ENCODE measurements at regions not wholly inside any gene's neighbourhood (a gene's known extent, or its start where the extent isn't known, plus 50 kb on each side); places are given as distances from the start of the nearest gene placed in this dataset.
A peak's percentile ranks its signal among the peaks of the same experiment; 100 is the strongest.

- Histone ChIP-seq H3K27ac (peak overlapping the region in 2 of 3 donors; percentile 83 to 96), H3K36me3 (no peaks in the 10 kb centered on the region), H3K27me3 (no peaks in the 10 kb centered on the region), H3K4me1 (peaks cover 12% of the 10 kb centered on the region in 2 donors), H3K4me3 (replicated peaks in 1 of 3) (no peak overlapping the region), H3K9me3 (no peaks in the 10 kb centered on the region)
- DNase-seq = no peak
- WGBS, 2 donors = 88 to 90% methylated on average over 4 of the region's 4 CpGs
- intact Hi-C loops (cut with DNase I) = no loop called here
- TF ChIP-seq, protein P1, sequence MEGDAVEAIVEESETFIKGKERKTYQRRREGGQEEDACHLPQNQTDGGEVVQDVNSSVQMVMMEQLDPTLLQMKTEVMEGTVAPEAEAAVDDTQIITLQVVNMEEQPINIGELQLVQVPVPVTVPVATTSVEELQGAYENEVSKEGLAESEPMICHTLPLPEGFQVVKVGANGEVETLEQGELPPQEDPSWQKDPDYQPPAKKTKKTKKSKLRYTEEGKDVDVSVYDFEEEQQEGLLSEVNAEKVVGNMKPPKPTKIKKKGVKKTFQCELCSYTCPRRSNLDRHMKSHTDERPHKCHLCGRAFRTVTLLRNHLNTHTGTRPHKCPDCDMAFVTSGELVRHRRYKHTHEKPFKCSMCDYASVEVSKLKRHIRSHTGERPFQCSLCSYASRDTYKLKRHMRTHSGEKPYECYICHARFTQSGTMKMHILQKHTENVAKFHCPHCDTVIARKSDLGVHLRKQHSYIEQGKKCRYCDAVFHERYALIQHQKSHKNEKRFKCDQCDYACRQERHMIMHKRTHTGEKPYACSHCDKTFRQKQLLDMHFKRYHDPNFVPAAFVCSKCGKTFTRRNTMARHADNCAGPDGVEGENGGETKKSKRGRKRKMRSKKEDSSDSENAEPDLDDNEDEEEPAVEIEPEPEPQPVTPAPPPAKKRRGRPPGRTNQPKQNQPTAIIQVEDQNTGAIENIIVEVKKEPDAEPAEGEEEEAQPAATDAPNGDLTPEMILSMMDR (IDR thresholded peaks at IDR 0.05) = no peak
- TF ChIP-seq POLR2A (IDR thresholded peaks at IDR 0.05) = no peak
These were observed 133.0 kb downstream of the OGFRL1 start for GRCh38 chr6:71421611-71422010.

DNA sequence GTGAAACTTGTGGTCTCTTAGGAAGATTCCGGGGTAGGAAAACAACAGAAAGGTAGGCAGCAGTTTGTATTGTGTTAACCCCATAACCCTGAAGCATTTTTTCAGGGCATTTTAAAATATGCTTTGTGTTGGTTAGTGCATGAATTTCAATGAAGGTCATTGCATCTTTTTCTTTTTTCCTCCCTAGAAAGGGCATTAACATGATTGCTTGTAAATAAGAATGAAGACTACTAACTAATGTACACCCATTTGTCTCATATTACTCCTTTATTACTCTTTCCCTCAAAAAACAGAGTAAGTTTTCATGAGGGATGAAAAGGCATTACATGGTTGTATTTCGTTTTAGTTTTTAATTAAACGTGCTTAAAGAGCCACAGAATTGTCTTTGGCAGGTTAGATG lies 141.4 kb downstream of the OGFRL1 start:
- no peak overlapping the region for H3K4me3 ChIP-seq (replicated peaks in 1 of 3)
- H3K4me1 ChIP-seq = no peaks in the 10 kb centered on the region
- no peak for DNase-seq
- intact Hi-C loops (cut with DNase I) = no loop called here
- H3K36me3 ChIP-seq = no peaks in the 10 kb centered on the region
- no peaks in the 10 kb centered on the region for H3K27me3 ChIP-seq
- H3K27ac ChIP-seq = no peak overlapping the region
- no peaks in the 10 kb centered on the region for H3K9me3 ChIP-seq
- 76 to 81% methylated on average over 3 of the region's 3 CpGs for WGBS, 2 donors
- TF ChIP-seq, protein P1 (IDR thresholded peaks at IDR 0.05) = no peak
- TF ChIP-seq POLR2A (IDR thresholded peaks at IDR 0.05) = no peak

GRCh38 chr6:71433441-71433840 lies 144.8 kb downstream of the OGFRL1 start:
- Histone ChIP-seq H3K4me3 (replicated peaks in 1 of 3) (no peak overlapping the region), H3K27me3 (no peaks in the 10 kb centered on the region), H3K36me3 (no peaks in the 10 kb centered on the region), H3K27ac (no peak overlapping the region), H3K4me1 (no peaks in the 10 kb centered on the region), H3K9me3 (no peaks in the 10 kb centered on the region)
- no peak for TF ChIP-seq POLR2A (IDR thresholded peaks at IDR 0.05)
- TF ChIP-seq, protein P1 (IDR thresholded peaks at IDR 0.05) = no peak
- no peak for DNase-seq
- intact Hi-C loops (cut with DNase I) = no loop called here

DNA sequence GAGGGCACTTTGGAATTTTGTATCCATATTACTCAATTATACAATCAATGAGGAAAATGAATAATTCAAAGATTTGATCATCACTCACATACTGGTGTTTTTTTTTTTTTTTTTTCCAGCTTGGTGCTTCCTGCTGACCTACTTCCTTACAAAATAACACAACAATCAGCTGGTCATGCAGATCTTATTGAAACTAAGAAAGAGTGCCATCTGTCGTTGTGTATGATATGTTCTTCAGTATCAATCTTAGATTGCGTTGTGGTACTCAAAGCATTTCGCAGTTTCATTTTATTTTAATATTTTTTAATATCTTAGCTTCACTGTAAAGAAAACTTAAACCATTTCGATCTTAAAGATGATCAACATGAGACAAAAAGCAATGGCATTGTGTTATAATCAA lies 155.6 kb downstream of the OGFRL1 start:
- Histone ChIP-seq H3K4me1 (no peaks in the 10 kb centered on the region), H3K36me3 (no peaks in the 10 kb centered on the region), H3K9me3 (no peaks in the 10 kb centered on the region), H3K27ac (no peak overlapping the region), H3K27me3 (no peaks in the 10 kb centered on the region), H3K4me3 (replicated peaks in 1 of 3) (no peak overlapping the region)
- intact Hi-C loops (cut with DNase I) = no loop called here
- 66 to 67% methylated on average over 4 of the region's 4 CpGs for WGBS, 2 donors
- no peak for DNase-seq
- no peak for TF ChIP-seq POLR2A (IDR thresholded peaks at IDR 0.05)
- TF ChIP-seq, protein P1 (IDR thresholded peaks at IDR 0.05) = peak in 2 of 6 experiments; percentile 21 to 40

DNA sequence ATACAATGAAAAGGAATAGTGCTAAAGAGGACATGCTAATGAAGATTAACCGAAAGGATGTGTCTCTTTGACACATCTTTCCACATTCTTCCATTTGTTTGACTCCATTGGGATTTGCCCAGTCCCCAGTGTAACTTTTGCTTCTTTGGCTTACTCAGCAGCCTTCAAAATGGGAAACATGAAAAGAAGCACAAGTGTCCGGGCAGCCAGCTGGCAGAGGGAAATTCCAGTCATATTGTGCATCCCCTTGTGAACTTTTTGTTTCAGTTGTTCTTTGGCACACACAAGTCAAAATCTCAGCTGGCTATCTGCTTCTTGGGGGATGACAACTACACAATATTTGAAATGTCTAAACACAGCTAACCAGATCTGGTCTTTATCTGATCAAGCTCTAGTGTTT lies 157.4 kb downstream of the OGFRL1 start:
- H3K36me3 ChIP-seq = no peaks in the 10 kb centered on the region
- H3K27ac ChIP-seq = no peak overlapping the region

More for the DNA sequence above, 157.4 kb downstream of the OGFRL1 start:
- TF ChIP-seq, protein P1 (IDR thresholded peaks at IDR 0.05) = no peak
- no peak for TF ChIP-seq POLR2A (IDR thresholded peaks at IDR 0.05)
- no peak for DNase-seq
- no peaks in the 10 kb centered on the region for H3K27me3 ChIP-seq
- H3K9me3 ChIP-seq = no peaks in the 10 kb centered on the region
- H3K4me1 ChIP-seq = no peaks in the 10 kb centered on the region
- 59 to 73% methylated on average over 2 of the region's 2 CpGs for WGBS, 2 donors
- intact Hi-C loops (cut with DNase I) = no loop called here
- no peak overlapping the region for H3K4me3 ChIP-seq (replicated peaks in 1 of 3)

All from thyroid gland (tissue), 4 donors.